ENCODE measurements at regions not wholly inside any gene's neighbourhood (a gene's known extent, or its start where the extent isn't known, plus 50 kb on each side); places are given as distances from the start of the nearest gene placed in this dataset.

DNA sequence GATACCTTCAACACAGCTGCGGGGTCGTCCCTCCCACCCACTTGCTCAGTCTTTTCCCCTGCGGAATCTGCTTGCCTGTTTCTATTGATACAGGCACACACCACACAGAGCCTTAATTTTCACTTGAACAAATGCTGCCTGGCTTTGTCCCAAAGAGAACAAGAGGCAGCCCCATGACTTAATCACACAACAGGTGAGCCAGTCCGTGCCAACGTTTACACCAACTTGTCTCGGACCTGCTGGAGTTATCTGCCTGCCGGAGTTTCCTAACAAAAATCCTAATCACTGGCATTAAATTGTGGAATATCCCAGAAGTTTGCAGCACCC, 186.8 kb upstream of the RREB1 start:
- no peaks in the 10 kb centered on the region for H3K27me3 Mint-ChIP-seq (ENCODE audit: unreplicated experiment)
- DNase-seq: no peak
- H3K27ac Mint-ChIP-seq (ENCODE audit: unreplicated experiment): no peak overlapping the region
- TF ChIP-seq, protein P1, sequence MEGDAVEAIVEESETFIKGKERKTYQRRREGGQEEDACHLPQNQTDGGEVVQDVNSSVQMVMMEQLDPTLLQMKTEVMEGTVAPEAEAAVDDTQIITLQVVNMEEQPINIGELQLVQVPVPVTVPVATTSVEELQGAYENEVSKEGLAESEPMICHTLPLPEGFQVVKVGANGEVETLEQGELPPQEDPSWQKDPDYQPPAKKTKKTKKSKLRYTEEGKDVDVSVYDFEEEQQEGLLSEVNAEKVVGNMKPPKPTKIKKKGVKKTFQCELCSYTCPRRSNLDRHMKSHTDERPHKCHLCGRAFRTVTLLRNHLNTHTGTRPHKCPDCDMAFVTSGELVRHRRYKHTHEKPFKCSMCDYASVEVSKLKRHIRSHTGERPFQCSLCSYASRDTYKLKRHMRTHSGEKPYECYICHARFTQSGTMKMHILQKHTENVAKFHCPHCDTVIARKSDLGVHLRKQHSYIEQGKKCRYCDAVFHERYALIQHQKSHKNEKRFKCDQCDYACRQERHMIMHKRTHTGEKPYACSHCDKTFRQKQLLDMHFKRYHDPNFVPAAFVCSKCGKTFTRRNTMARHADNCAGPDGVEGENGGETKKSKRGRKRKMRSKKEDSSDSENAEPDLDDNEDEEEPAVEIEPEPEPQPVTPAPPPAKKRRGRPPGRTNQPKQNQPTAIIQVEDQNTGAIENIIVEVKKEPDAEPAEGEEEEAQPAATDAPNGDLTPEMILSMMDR (IDR thresholded peaks at IDR 0.05; ENCODE audit: unreplicated experiment): no peak
- H3K4me1 Mint-ChIP-seq (ENCODE audit: low read depth, unreplicated experiment): peaks cover 7% of the 10 kb centered on the region
- H3K4me3 Mint-ChIP-seq (ENCODE audit: low read depth, unreplicated experiment): no peak overlapping the region
- H3K36me3 Mint-ChIP-seq (ENCODE audit: insufficient read depth, unreplicated experiment): no peaks in the 10 kb centered on the region
- no peaks in the 10 kb centered on the region for H3K9me3 Mint-ChIP-seq (ENCODE audit: low read depth, unreplicated experiment)
- no TSS peak for BruUV-seq (replicated peaks)
- CTCF ChIA-PET: no interaction called here
- intact Hi-C loops (cut with micrococcal nuclease; ENCODE audit: unreplicated experiment): no loop called here

DNA sequence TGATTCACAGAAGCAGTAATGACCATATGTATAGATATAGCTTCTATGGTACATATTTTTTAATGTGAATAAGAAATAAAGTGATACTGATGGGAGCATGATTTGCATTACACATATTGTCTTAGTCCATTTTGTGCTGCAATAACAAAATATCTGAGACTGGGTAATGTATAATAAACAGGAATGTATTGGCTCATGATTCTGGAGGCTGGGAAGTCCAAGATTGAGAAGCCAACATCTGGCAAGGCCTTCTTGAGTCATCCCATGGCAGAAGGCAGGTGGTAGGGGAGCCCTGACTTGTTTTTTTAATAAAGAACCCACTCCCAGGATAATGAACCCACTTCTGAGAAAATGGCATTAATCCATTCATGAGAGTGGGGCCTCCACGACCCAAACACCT, 185.6 kb upstream of the RREB1 start:
- no peak overlapping the region for H3K4me3 Mint-ChIP-seq (ENCODE audit: low read depth, unreplicated experiment)
- H3K27ac Mint-ChIP-seq (ENCODE audit: unreplicated experiment): no peak overlapping the region
- no peaks in the 10 kb centered on the region for H3K4me1 Mint-ChIP-seq (ENCODE audit: low read depth, unreplicated experiment)
- DNase-seq: no peak
- H3K9me3 Mint-ChIP-seq (ENCODE audit: low read depth, unreplicated experiment): no peaks in the 10 kb centered on the region
- CTCF ChIA-PET: no interaction called here
- H3K27me3 Mint-ChIP-seq (ENCODE audit: unreplicated experiment): no peaks in the 10 kb centered on the region
- no peaks in the 10 kb centered on the region for H3K36me3 Mint-ChIP-seq (ENCODE audit: insufficient read depth, unreplicated experiment)
- intact Hi-C loops (cut with micrococcal nuclease; ENCODE audit: unreplicated experiment): no loop called here
- no TSS peak for BruUV-seq (replicated peaks)
- TF ChIP-seq, protein P1 (IDR thresholded peaks at IDR 0.05; ENCODE audit: unreplicated experiment): no peak

DNA sequence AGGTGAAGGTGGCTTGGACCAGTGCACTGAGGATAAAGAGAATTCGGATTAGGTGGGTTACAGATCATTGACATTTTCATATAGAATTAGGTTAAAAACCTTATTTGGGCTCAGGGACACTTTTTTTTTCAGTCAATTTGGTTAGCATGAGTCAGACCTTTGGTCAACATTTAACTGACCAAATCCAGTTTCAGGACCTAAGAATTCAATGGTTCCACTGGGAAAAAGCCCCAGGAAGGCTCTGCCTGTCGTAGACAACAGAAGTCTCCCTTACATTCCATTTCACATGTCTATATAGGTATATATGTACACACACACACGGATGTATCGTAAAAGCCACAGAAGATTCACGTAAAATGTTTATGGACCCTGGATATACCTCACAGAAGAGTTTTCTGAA, 184.2 kb upstream of the RREB1 start:
- no TSS peak for BruUV-seq (replicated peaks)
- CTCF ChIA-PET: interaction anchor here (0.6 kb wide), 1 partner anchor 955 kb away, joined by 3 read pairs; no protein-coding TSS in a partner anchor
- no peak overlapping the region for H3K4me3 Mint-ChIP-seq (ENCODE audit: low read depth, unreplicated experiment)
- no peaks in the 10 kb centered on the region for H3K27me3 Mint-ChIP-seq (ENCODE audit: unreplicated experiment)
- no peaks in the 10 kb centered on the region for H3K36me3 Mint-ChIP-seq (ENCODE audit: insufficient read depth, unreplicated experiment)
- TF ChIP-seq, protein P1 (IDR thresholded peaks at IDR 0.05; ENCODE audit: unreplicated experiment): no peak
- no peaks in the 10 kb centered on the region for H3K4me1 Mint-ChIP-seq (ENCODE audit: low read depth, unreplicated experiment)
- no peak for DNase-seq
- intact Hi-C loops (cut with micrococcal nuclease; ENCODE audit: unreplicated experiment): no loop called here
- H3K27ac Mint-ChIP-seq (ENCODE audit: unreplicated experiment): no peak overlapping the region
- H3K9me3 Mint-ChIP-seq (ENCODE audit: low read depth, unreplicated experiment): no peaks in the 10 kb centered on the region

DNA sequence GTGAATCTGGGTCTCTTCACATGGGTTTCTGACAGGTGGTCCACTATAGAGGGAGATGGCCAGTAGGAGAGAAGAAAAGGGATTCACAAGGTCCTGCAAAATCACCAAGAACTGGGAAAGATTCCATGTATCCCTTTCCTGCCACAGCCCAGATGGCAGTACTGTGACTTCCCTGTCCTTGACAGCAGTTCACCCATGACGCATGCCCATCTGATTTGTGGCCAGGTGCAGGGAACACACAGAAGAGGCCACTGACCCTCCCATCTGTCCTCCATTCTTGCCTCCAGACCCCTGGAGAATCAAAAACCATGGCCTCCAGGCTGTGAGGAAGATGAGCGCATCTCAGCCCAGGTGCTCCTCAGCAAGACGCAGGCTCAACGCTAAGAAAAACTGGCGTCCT, 183.1 kb upstream of the RREB1 start:
- H3K4me1 Mint-ChIP-seq (ENCODE audit: low read depth, unreplicated experiment): no peaks in the 10 kb centered on the region
- no TSS peak for BruUV-seq (replicated peaks)
- no peaks in the 10 kb centered on the region for H3K9me3 Mint-ChIP-seq (ENCODE audit: low read depth, unreplicated experiment)
- intact Hi-C loops (cut with micrococcal nuclease; ENCODE audit: unreplicated experiment): no loop called here
- CTCF ChIA-PET: no interaction called here
- no peaks in the 10 kb centered on the region for H3K27me3 Mint-ChIP-seq (ENCODE audit: unreplicated experiment)
- no peak overlapping the region for H3K27ac Mint-ChIP-seq (ENCODE audit: unreplicated experiment)
- no peak overlapping the region for H3K4me3 Mint-ChIP-seq (ENCODE audit: low read depth, unreplicated experiment)
- DNase-seq: no peak
- TF ChIP-seq, protein P1 (IDR thresholded peaks at IDR 0.05; ENCODE audit: unreplicated experiment): no peak
- H3K36me3 Mint-ChIP-seq (ENCODE audit: insufficient read depth, unreplicated experiment): no peaks in the 10 kb centered on the region

Measured in Calu3 (cell line).